Panc1 (cell line): ENCODE measurements at regions not wholly inside any gene's neighbourhood (a gene's known extent, or its start where the extent isn't known, plus 50 kb on each side); places are given as distances from the start of the nearest gene placed in this dataset.

Source experiments
- CTCF ChIP-seq: fragments of 450-650 bp; IDR thresholded peaks from 2 replicates; pipeline ENCODE4 v1.5.1; 2017; ENCODE audit warnings: mild to moderate bottlenecking
- POLR2AphosphoS5 ChIP-seq: IDR thresholded peaks from 2 replicates; pipeline ENCODE4 v1.6.1; 2012; ENCODE audit warnings: mild to moderate bottlenecking, low read depth, low read length, moderate library complexity
- REST ChIP-seq, 2 experiments: IDR thresholded peaks; 2 replicates each; pipeline ENCODE4 v1.6.1; 2011 to 2012; ENCODE audit warnings: low read depth in 2 of 2, control low read depth in 1 of 2, low read length in 1 of 2, mild to moderate bottlenecking in 1 of 2, moderate library complexity in 1 of 2; ENCODE audit not compliant: insufficient read depth in 1 of 2
- TCF7L2 ChIP-seq: IDR thresholded peaks from 2 replicates; pipeline ENCODE4 v1.6.1; 2011; ENCODE audit warnings: mild to moderate bottlenecking, low read depth, low read length, inconsistent platforms

DNA sequence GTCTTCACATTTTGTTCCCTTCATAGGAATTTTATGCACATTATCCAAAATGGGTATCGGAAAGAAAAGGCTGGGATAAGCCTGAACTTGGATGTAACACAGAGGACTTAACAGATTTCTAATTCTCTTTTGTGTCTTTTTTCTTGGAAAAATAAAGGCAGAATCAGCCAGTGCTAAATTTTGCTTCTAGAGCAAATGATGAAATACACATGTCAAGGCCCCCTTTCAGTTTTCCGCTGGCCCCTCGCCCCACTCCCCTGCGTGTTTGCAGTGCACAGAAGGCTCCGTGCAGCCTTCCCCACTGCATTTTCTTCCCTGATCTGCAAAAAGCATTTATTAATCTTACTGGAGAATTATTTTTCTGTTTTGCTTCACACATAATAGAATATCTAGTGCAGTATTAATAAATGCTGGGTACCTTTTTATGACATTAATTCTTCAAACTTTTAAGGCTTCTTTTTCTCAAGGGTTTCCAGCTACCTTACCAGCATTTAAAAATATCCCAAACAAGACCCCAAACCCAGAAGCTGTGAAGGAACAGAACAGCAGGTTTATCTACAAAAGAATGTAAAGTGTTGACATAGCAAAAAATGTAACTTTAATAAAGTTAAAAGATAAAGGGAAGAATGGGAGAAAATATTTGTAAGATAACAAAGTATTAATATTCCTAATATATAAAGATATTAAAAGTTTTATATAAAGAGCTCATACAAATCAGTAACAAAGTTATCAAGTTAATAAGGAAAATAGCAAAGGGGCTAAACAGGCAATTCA is 81.3 kb upstream of the SPTBN1 start:
- TF ChIP-seq CTCF (no peak), POLR2AphosphoS5 (no peak), REST (IDR thresholded peaks at IDR 0.05; ENCODE audit: insufficient read depth in 1 of 2, low read depth in 2 of 2, low read length in 1 of 2) (no peak), TCF7L2 (no peak)
